K562 (cell line): ENCODE measurements at regions not wholly inside any gene's neighbourhood (a gene's known extent, or its start where the extent isn't known, plus 50 kb on each side); places are given as distances from the start of the nearest gene placed in this dataset.

Experiments used
- ATAC-seq: fragments of 200-7000 bp; cut with Tn5 transposase; 3 replicates; pipeline ENCODE4 v1.9.1; 2020; ENCODE audit warnings: moderate library complexity
- BruUV-seq: library from RNA; stranded (reverse); fragments of 400-500 nt; replicated peaks from 2 replicates; lab custom pipeline; 2021; lab: Mats Ljungman, UMichigan
- CTCF ChIA-PET: fragments of 300-600 bp; formaldehyde crosslinking; extraction: SDS; loops from one replicate; lab custom pipeline; 2021; ENCODE audit warnings: low intra/inter-chr PET ratio; lab: Yijun Ruan, JAX
- POLR2A ChIA-PET: fragments of 300-600, 350-650 bp; sonication (Branson Sonifier 250); formaldehyde crosslinking; extraction: SDS; loops from one replicate; lab custom pipeline; 2021; ENCODE audit warnings: antibody characterized with exemption, inconsistent platforms; lab: Yijun Ruan, JAX
- DNase-seq, 4 experiments: peaks; one replicate each; pipeline versions ENCODE4 v3.0.0 to v3.0.0-alpha.2; 2011 to 2018; ENCODE audit warnings: low spot score in 3 of 4, mixed read lengths in 3 of 4; ENCODE audit errors: extremely low read depth in 1 of 4
- FAIRE-seq: peaks from 2 replicates; lab custom pipeline; 2011; peaks lifted over from hg19 to GRCh38; lab: Jason Lieb, UNC
- H2AFZ ChIP-seq: 2 replicates; pipeline ENCODE4 v1.6.0; 2011; ENCODE audit warnings: low read depth, low read length, control low read depth, inconsistent platforms
- H3K27ac ChIP-seq: fragments of 200-600 bp; 3 replicates; pipeline ENCODE4 v1.8.0; 2011; ENCODE audit warnings: low read depth, mild to moderate bottlenecking, control low read depth, inconsistent platforms, low read length, moderate library complexity, mixed read lengths; ENCODE audit errors: extremely low read depth
- H3K27me3 ChIP-seq, 2 experiments: fragments of 300-600 bp in 1 of 2; 2 replicates in 1 of 2; 3 replicates in 1 of 2; pipeline versions ENCODE4 v1.6.0 to v1.8.0; 2011; ENCODE audit warnings: inconsistent platforms in 2 of 2, low read length in 2 of 2, mild to moderate bottlenecking in 1 of 2, mixed read lengths in 1 of 2, moderate library complexity in 1 of 2; ENCODE audit not compliant: control insufficient read depth in 2 of 2, insufficient read depth in 2 of 2
- H3K36me3 ChIP-seq: fragments of 300-600 bp; 3 replicates; pipeline ENCODE4 v1.8.0; 2011; ENCODE audit warnings: mild to moderate bottlenecking, low read length, inconsistent platforms; ENCODE audit not compliant: control insufficient read depth, insufficient read depth
- H3K4me1 ChIP-seq, 2 experiments: fragments of 200-600 bp in 1 of 2; replicated peaks in 1 of 2; 2 replicates in 1 of 2; 3 replicates in 1 of 2; pipeline versions ENCODE4 v1.5.1 to v1.8.0; 2011; ENCODE audit warnings: inconsistent platforms in 2 of 2, low read length in 2 of 2, mild to moderate bottlenecking in 1 of 2, mixed read lengths in 1 of 2, moderate library complexity in 1 of 2; ENCODE audit not compliant: control insufficient read depth in 2 of 2, insufficient read depth in 2 of 2
- H3K4me2 ChIP-seq: 2 replicates; pipeline ENCODE4 v1.6.1; 2011; ENCODE audit warnings: low read length, control low read depth, inconsistent platforms, mixed read lengths; ENCODE audit not compliant: insufficient read depth
- H3K4me3 ChIP-seq: fragments of 200-600 bp; sonication (generic), shearing (Covaris generic); 2 replicates; pipeline ENCODE4 v1.5.1; 2016; ENCODE audit warnings: control low read depth, inconsistent platforms
- H3K79me2 ChIP-seq: fragments of 200-600 bp; 3 replicates; pipeline ENCODE4 v1.8.0; 2011; ENCODE audit warnings: low read length, inconsistent platforms; ENCODE audit not compliant: control insufficient read depth, insufficient read depth
- H3K9ac ChIP-seq, 2 experiments: 2 replicates each; pipeline versions ENCODE4 v1.6.0 to v1.6.1; 2011; ENCODE audit warnings: low read depth in 2 of 2, low read length in 2 of 2, control low read depth in 1 of 2, inconsistent platforms in 1 of 2, mild to moderate bottlenecking in 1 of 2, mixed read lengths in 1 of 2; ENCODE audit not compliant: insufficient read depth in 1 of 2
- H3K9me1 ChIP-seq: one replicate; pipeline ENCODE4 v1.6.0; 2011; ENCODE audit warnings: inconsistent platforms, mild to moderate bottlenecking, low read length, moderate library complexity; ENCODE audit not compliant: control insufficient read depth, insufficient read depth
- H3K9me3 ChIP-seq: replicated peaks from 2 replicates; pipeline ENCODE4 v1.5.1; 2011; ENCODE audit warnings: low read depth, low read length, inconsistent platforms; ENCODE audit not compliant: control insufficient read depth, insufficient read depth
- H4K20me1 ChIP-seq: replicated peaks from 2 replicates; pipeline ENCODE4 v1.6.1; 2011; ENCODE audit warnings: low read length, inconsistent platforms, mixed read lengths; ENCODE audit not compliant: control insufficient read depth, insufficient read depth
- ARHGAP35 ChIP-seq: fragments of 450-650 bp; IDR thresholded peaks from 2 replicates; pipeline ENCODE4 v1.6.1; 2018; ENCODE audit not compliant: partially characterized antibody
- CAMTA2 ChIP-seq: fragments of 250-450 bp; sonication (Bioruptor Pico); conservative IDR thresholded peaks from 2 replicates; pipeline ENCODE4 v1.5.1; 2022
- CBX3 ChIP-seq, 2 experiments: IDR thresholded peaks; 1 replicate in 1 of 2; 2 replicates in 1 of 2; pipeline ENCODE4 v1.6.1; 2012; ENCODE audit warnings: inconsistent platforms in 2 of 2, low read length in 2 of 2, borderline replicate concordance in 1 of 2, control low read depth in 1 of 2
- GABPB2 ChIP-seq: fragments of 250-450 bp; sonication (Bioruptor Pico); conservative IDR thresholded peaks from 2 replicates; pipeline ENCODE4 v1.5.1; 2021; ENCODE audit warnings: mild to moderate bottlenecking
- HIVEP1 ChIP-seq: fragments of 250-450 bp; sonication (Bioruptor Pico); IDR thresholded peaks from 2 replicates; pipeline ENCODE4 v1.4.0; 2020; ENCODE audit warnings: mild to moderate bottlenecking
- IFI16 ChIP-seq: fragments of 250-450 bp; sonication (Bioruptor Pico); IDR thresholded peaks from 2 replicates; pipeline ENCODE4 v2.1.2; 2022; ENCODE audit warnings: mild to moderate bottlenecking, inconsistent platforms
- MCM2 ChIP-seq: fragments of 450-650 bp; IDR thresholded peaks from 2 replicates; pipeline ENCODE4 v1.6.1; 2017; ENCODE audit warnings: low read depth, mild to moderate bottlenecking
- MCM5 ChIP-seq: fragments of 450-650 bp; IDR thresholded peaks from 2 replicates; pipeline ENCODE4 v1.6.1; 2016; ENCODE audit warnings: low read depth
- MYC ChIP-seq, 2 experiments: fragments of 250-450 bp in 1 of 2; sonication (Bioruptor Pico) in 1 of 2; IDR thresholded peaks; 2 replicates each; pipeline versions ENCODE4 v1.5.1 to v1.6.1; 2012 to 2021; ENCODE audit warnings: low read depth in 2 of 2, borderline replicate concordance in 1 of 2, improper control_type of control experiment in 1 of 2, low read length in 1 of 2, mild to moderate bottlenecking in 1 of 2, moderate library complexity in 1 of 2
- PHB2 ChIP-seq: fragments of 450-650 bp; IDR thresholded peaks from 2 replicates; pipeline ENCODE4 v1.6.1; 2017; ENCODE audit warnings: low read depth
- RB1 ChIP-seq: fragments of 450-650 bp; IDR thresholded peaks from 2 replicates; pipeline ENCODE4 v1.6.1; 2017; ENCODE audit warnings: low read depth, mild to moderate bottlenecking
- RBM25 ChIP-seq: fragments of 200-400 bp; formaldehyde crosslinking; IDR thresholded peaks from 2 replicates; pipeline ENCODE4 v1.6.1; 2018; ENCODE audit warnings: low read length, low read depth, moderate library complexity; ENCODE audit not compliant: severe bottlenecking
- SMARCB1 ChIP-seq: IDR thresholded peaks from 2 replicates; pipeline ENCODE4 v1.6.1; 2011; ENCODE audit warnings: improper control_type of control experiment, low read depth; ENCODE audit not compliant: insufficient read length
- SRSF3 ChIP-seq: fragments of 200-400 bp; formaldehyde crosslinking; IDR thresholded peaks from 2 replicates; pipeline ENCODE4 v1.6.1; 2016; ENCODE audit warnings: mild to moderate bottlenecking, low read length, moderate library complexity; ENCODE audit not compliant: insufficient read depth
- THRAP3 ChIP-seq: fragments of 450-650 bp; IDR thresholded peaks from 2 replicates; pipeline ENCODE4 v1.6.1; 2016; ENCODE audit warnings: mild to moderate bottlenecking, inconsistent platforms, borderline replicate concordance
- TRIM28 ChIP-seq: fragments of 450-650 bp; IDR thresholded peaks from 2 replicates; pipeline ENCODE4 v1.6.1; 2017
- ZC3H11A ChIP-seq: IDR thresholded peaks from 2 replicates; pipeline ENCODE4 v1.6.1; 2012; ENCODE audit warnings: low read depth, low read length, improper control_type of control experiment
- ZNF175 ChIP-seq: fragments of 200-800 bp; sonication (Bioruptor generic); IDR thresholded peaks from 2 replicates; pipeline ENCODE4 v1.6.1; 2016; ENCODE audit warnings: low read depth, mild to moderate bottlenecking, missing genetic modification characterization, missing compliant biosample characterization
- ZNF436 ChIP-seq: fragments of 250-450, 450-650 bp; sonication (Bioruptor Pico); formaldehyde crosslinking; IDR thresholded peaks from 2 replicates; pipeline ENCODE4 v1.7.0; 2020; ENCODE audit warnings: mild to moderate bottlenecking
- ZNF695 ChIP-seq: fragments of 450-650 bp; formaldehyde crosslinking; IDR thresholded peaks from 2 replicates; pipeline ENCODE4 v1.4.0; 2020; ENCODE audit warnings: mild to moderate bottlenecking, moderate library complexity
- ZNF707 ChIP-seq: fragments of 250-450 bp; sonication (Bioruptor Pico); conservative IDR thresholded peaks from 2 replicates; pipeline ENCODE4 v1.8.0; 2022; ENCODE audit warnings: inconsistent platforms, mild to moderate bottlenecking, moderate library complexity
- WGBS: fragments of 100-300 bp; shearing (Covaris generic); methylation state at CpG from one replicate; pipeline ENCODE4 v1.1.6; 2016; ENCODE audit warnings: low coverage, mixed read lengths; ENCODE audit not compliant: insufficient coverage; ENCODE audit errors: missing lambda C conversion rate; 5-methylcytosine and 5-hydroxymethylcytosine counted together
- in situ Hi-C: fragments of 300-500 bp; cut with MboI; formaldehyde crosslinking; loops from 4 replicates; pipeline ENCODE4 v1.15.0; 2018; ENCODE audit warnings: inconsistent platforms, mixed read lengths
- intact Hi-C: fragments of 100-400 bp; cut with micrococcal nuclease; formaldehyde crosslinking; loops from 2 replicates; pipeline ENCODE4 v1.14.2; 2022
- TF ChIP-seq, protein P1 (sequence below), 2 experiments: IDR thresholded peaks; 2 replicates each; pipeline ENCODE4 v1.6.1; 2011; ENCODE audit warnings: borderline replicate concordance in 1 of 2, control low read depth in 1 of 2, low read depth in 1 of 2, low read length in 1 of 2, mild to moderate bottlenecking in 1 of 2, mixed read lengths in 1 of 2, moderate library complexity in 1 of 2; ENCODE audit not compliant: insufficient read depth in 1 of 2, insufficient read length in 1 of 2, poor library complexity in 1 of 2, severe bottlenecking in 1 of 2; ENCODE audit errors: extremely low read depth in 1 of 2
- TF ChIP-seq, protein P2 (sequence below): fragments of 450-650 bp; formaldehyde crosslinking; IDR thresholded peaks from 2 replicates; pipeline ENCODE4 v1.4.0; 2020; ENCODE audit warnings: mild to moderate bottlenecking, mixed read lengths

DNA sequence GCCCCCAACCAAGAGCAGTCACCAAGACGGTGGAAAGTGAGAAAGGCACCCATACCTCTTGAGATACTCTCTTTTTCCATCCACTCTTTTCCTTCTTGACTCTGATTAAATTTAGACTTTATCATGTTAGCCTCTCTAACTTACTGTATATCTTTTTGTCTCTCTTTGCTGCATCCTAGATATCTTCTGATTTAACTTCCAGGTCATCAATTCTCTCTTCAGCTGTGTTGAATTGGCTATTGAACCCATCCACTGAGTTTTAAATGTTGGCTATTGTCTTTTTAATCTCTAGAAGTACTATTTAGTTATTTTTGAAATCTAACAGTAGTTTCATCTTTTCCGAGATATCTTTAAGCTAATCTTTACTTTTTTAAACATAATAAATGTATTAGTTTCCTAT lies 78.3 kb upstream of the MBOAT2 start:
- FAIRE-seq: no peak
- 30% methylated on average over 2 of the region's 2 CpGs for WGBS
- Histone ChIP-seq H3K9me1 (no peaks in the 10 kb centered on the region), H3K27me3 (no peaks in the 10 kb centered on the region), H3K79me2 (no peaks in the 10 kb centered on the region), H3K9ac (no peak overlapping the region), H4K20me1 (no peaks in the 10 kb centered on the region), H3K4me3 (no peak overlapping the region), H3K9me3 (0 out of 2 replicates have a peak, but pooled peaks cover 2% of the 10 kb centered on the region), H3K27ac (no peak overlapping the region), H3K36me3 (no peaks in the 10 kb centered on the region), H3K4me1 (no peaks in the 10 kb centered on the region; a peak in 1 of 5 replicates), H3K4me2 (no peak overlapping the region), H2AFZ (no peak overlapping the region)
- intact Hi-C loops (no loop called here), in situ Hi-C loops (no loop called here)
- POLR2A ChIA-PET: no interaction called here
- no TSS peak for BruUV-seq
- CTCF ChIA-PET: no interaction called here
- no peak for DNase-seq
- ATAC-seq: no peak
- TF ChIP-seq SRSF3 (no peak), IFI16 (CRISPR knock-in tag) (no peak), PHB2 (no peak), RB1 (no peak), TRIM28 (0 out of 2 replicates have a peak, but pooled peaks have one; percentile 53), SMARCB1 (no peak), ZC3H11A (no peak), ZNF175 (no peak), ARHGAP35 (no peak), MYC (IDR thresholded peaks at IDR 0.05; ENCODE audit: low read depth, low read length) (no peak), MYC (CRISPR knock-in tag; IDR thresholded peaks at IDR 0.05; ENCODE audit: borderline replicate concordance, low read depth) (no peak), MCM5 (no peak), MCM2 (no peak), ZNF695 (no peak), RBM25 (peak; percentile 67), GABPB2 (no peak), ZNF707 (CRISPR knock-in tag) (no peak), THRAP3 (no peak), HIVEP1 (no peak), ZNF436 (CRISPR knock-in tag) (no peak), CBX3 (IDR thresholded peaks at IDR 0.05; ENCODE audit: borderline replicate concordance in 1 of 2, low read length in 2 of 2) (peak in 1 of 2 experiments; percentile 68; a peak in 1 of 3 replicates), CAMTA2 (no peak)
- TF ChIP-seq, protein P1, sequence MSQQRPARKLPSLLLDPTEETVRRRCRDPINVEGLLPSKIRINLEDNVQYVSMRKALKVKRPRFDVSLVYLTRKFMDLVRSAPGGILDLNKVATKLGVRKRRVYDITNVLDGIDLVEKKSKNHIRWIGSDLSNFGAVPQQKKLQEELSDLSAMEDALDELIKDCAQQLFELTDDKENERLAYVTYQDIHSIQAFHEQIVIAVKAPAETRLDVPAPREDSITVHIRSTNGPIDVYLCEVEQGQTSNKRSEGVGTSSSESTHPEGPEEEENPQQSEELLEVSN (IDR thresholded peaks at IDR 0.05; ENCODE audit: borderline replicate concordance in 1 of 2, extremely low read depth in 1 of 2, insufficient read depth in 1 of 2, insufficient read length in 1 of 2, low read depth in 1 of 2, low read length in 1 of 2, poor library complexity in 1 of 2, severe bottlenecking in 1 of 2): no peak
- TF ChIP-seq, protein P2, sequence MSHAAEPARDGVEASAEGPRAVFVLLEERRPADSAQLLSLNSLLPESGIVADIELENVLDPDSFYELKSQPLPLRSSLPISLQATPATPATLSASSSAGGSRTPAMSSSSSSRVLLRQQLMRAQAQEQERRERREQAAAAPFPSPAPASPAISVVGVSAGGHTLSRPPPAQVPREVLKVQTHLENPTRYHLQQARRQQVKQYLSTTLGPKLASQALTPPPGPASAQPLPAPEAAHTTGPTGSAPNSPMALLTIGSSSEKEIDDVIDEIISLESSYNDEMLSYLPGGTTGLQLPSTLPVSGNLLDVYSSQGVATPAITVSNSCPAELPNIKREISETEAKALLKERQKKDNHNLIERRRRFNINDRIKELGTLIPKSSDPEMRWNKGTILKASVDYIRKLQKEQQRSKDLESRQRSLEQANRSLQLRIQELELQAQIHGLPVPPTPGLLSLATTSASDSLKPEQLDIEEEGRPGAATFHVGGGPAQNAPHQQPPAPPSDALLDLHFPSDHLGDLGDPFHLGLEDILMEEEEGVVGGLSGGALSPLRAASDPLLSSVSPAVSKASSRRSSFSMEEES (CRISPR knock-in tag): no peak
